H1 (cell line): ENCODE measurements at regions not wholly inside any gene's neighbourhood (a gene's known extent, or its start where the extent isn't known, plus 50 kb on each side); places are given as distances from the start of the nearest gene placed in this dataset.

Source experiments
- USF2 ChIP-seq: IDR thresholded peaks from 2 replicates; pipeline ENCODE4 v1.6.1; 2011; ENCODE audit warnings: low read length, improper control_type of control experiment

- no peak for TF ChIP-seq USF2
- TF ChIP-seq, all 59 proteins: peak for 0
Measured at GRCh38 chr1:57833296-57833695, 409.4 kb upstream of the DAB1 start (continued).
